ENCODE measurements at regions not wholly inside any gene's neighbourhood (a gene's known extent, or its start where the extent isn't known, plus 50 kb on each side); places are given as distances from the start of the nearest gene placed in this dataset.

- peaks cover 4 to 9% of the 10 kb centered on the region in 2 experiments; a peak in 2 of 4 replicates for H3K9me3 ChIP-seq (ENCODE audit: control insufficient read depth in 1 of 2, insufficient read depth in 1 of 2, low read depth in 1 of 2, low read length in 2 of 2)
- intact Hi-C loops (cut with micrococcal nuclease), result no loop called here
- no TSS peak for BruUV-seq (replicated peaks)
- POLR2A ChIA-PET, result no interaction called here
- TF ChIP-seq SIN3A (IDR thresholded peaks at IDR 0.05; ENCODE audit: low read depth) (no peak), RAD21 (IDR thresholded peaks at IDR 0.05; ENCODE audit: low read depth) (no peak), CEBPB (IDR thresholded peaks at IDR 0.05; ENCODE audit: low read depth) (no peak), ELF1 (IDR thresholded peaks at IDR 0.05; ENCODE audit: borderline replicate concordance, low read depth) (no peak), MAX (IDR thresholded peaks at IDR 0.05) (no peak), SRF (IDR thresholded peaks at IDR 0.05; ENCODE audit: low read depth) (no peak), POLR2AphosphoS5 (IDR thresholded peaks at IDR 0.05; ENCODE audit: low read depth, low read length) (no peak), ZFX (IDR thresholded peaks at IDR 0.05) (no peak), POLR2A (IDR thresholded peaks at IDR 0.05; ENCODE audit: borderline replicate concordance, extremely low read depth, insufficient read depth, insufficient read length) (no peak), ZBTB33 (IDR thresholded peaks at IDR 0.05; ENCODE audit: extremely low read depth, insufficient replicate concordance, low read length) (no peak), SP1 (IDR thresholded peaks at IDR 0.05; ENCODE audit: low read depth) (no peak), ZNF274 (IDR thresholded peaks at IDR 0.05; ENCODE audit: low read depth, low read length) (no peak), YY1 (IDR thresholded peaks at IDR 0.05; ENCODE audit: extremely low read depth, insufficient replicate concordance, low read depth, low read length) (no peak), EZH2 (IDR thresholded peaks at IDR 0.05) (no peak), JUND (IDR thresholded peaks at IDR 0.05) (no peak), EZH2phosphoT487 (IDR thresholded peaks at IDR 0.05; ENCODE audit: borderline replicate concordance) (no peak), TCF7L2 (IDR thresholded peaks at IDR 0.05; ENCODE audit: borderline replicate concordance, extremely low read depth, insufficient read depth, insufficient read length) (no peak), CTCF (IDR thresholded peaks at IDR 0.05 in 2 of 3, conservative IDR thresholded peaks at IDR 0.05 in 1 of 3; ENCODE audit: borderline replicate concordance in 1 of 3, insufficient read depth in 1 of 3, low read depth in 2 of 3, low read length in 2 of 3) (no peak)
- H3K9ac ChIP-seq (ENCODE audit: low read length), result no peak overlapping the region
- H3K9me2 ChIP-seq (ENCODE audit: insufficient read depth), result no peaks in the 10 kb centered on the region
- no peak overlapping the region for H3K4me3 ChIP-seq (replicated peaks in 1 of 2; ENCODE audit: low read depth in 1 of 2, low read length in 2 of 2)
- no peaks in the 10 kb centered on the region for H4K20me1 ChIP-seq (ENCODE audit: insufficient read depth)
- H2AFZ ChIP-seq (ENCODE audit: low read depth, low read length, poor library complexity, severe bottlenecking), result no peak overlapping the region
- H3K27me3 ChIP-seq (ENCODE audit: insufficient read depth, low read length), result no peaks in the 10 kb centered on the region
- H3K36me3 ChIP-seq (ENCODE audit: control insufficient read depth in 1 of 2, insufficient read depth in 2 of 2, low read length in 2 of 2), result no peaks in the 10 kb centered on the region
- RAD21 ChIA-PET (ENCODE audit: low non-redundant PET in 1 of 2, low total read pairs in 2 of 2, uncharacterized antibody in 2 of 2, unreplicated experiment in 2 of 2), result no interaction called here
- no peak for DNase-seq (ENCODE audit: low read depth, low spot score)
- CTCF ChIA-PET, result no interaction called here
- H3K79me2 ChIP-seq (ENCODE audit: insufficient read depth, low read length), result no peaks in the 10 kb centered on the region
- no peak overlapping the region for H3K4me2 ChIP-seq (ENCODE audit: low read length)
- no peaks in the 10 kb centered on the region for H3K4me1 ChIP-seq (ENCODE audit: control insufficient read depth in 1 of 2, insufficient read depth in 2 of 2, low read length in 2 of 2)
- no peak overlapping the region for H3K27ac ChIP-seq (ENCODE audit: low read depth, low read length)
- no peak for ATAC-seq
Measured at GRCh38 chr6:22722913-22723312, 153.5 kb downstream of the HDGFL1 start.
